ENCODE measurements at regions not wholly inside any gene's neighbourhood (a gene's known extent, or its start where the extent isn't known, plus 50 kb on each side); places are given as distances from the start of the nearest gene placed in this dataset.

GRCh38 chr10:43760514-43760913 is 111.8 kb upstream of the ZNF32 start:
- TF ChIP-seq CTCF (IDR thresholded peaks at IDR 0.05), result no peak
- TF ChIP-seq EP300 (IDR thresholded peaks at IDR 0.05; ENCODE audit: low read depth), result no peak

Data from transverse colon (tissue), 3 donors.